ENCODE measurements at regions not wholly inside any gene's neighbourhood (a gene's known extent, or its start where the extent isn't known, plus 50 kb on each side); places are given as distances from the start of the nearest gene placed in this dataset.
A peak's percentile ranks its signal among the peaks of the same experiment; 100 is the strongest.

- intact Hi-C loops (cut with DNase I): loop anchor here (10.0 kb wide), 1 partner anchor 632 kb away; no protein-coding TSS in a partner anchor
- ATAC-seq (ENCODE audit: poor library complexity) (no peak), DNase-seq (no peak)
Observed at GRCh38 chr1:59072583-59072947, 224.3 kb upstream of the FGGY start.

- DNase-seq (no peak), ATAC-seq (ENCODE audit: poor library complexity) (no peak)
- intact Hi-C loops (cut with DNase I): loop anchor here (10.0 kb wide), 1 partner anchor 630 kb away; no protein-coding TSS in a partner anchor
Observed at GRCh38 chr1:59074598-59074997, 222.3 kb upstream of the FGGY start.

GRCh38 chr1:59075021-59075420 lies 221.9 kb upstream of the FGGY start:
- no peak for ATAC-seq (ENCODE audit: poor library complexity)
- intact Hi-C loops (cut with DNase I): loop anchor here (10.0 kb wide), 1 partner anchor 630 kb away; no protein-coding TSS in a partner anchor

GRCh38 chr1:59076612-59077011 lies 220.3 kb upstream of the FGGY start:
- DNase-seq (no peak), ATAC-seq (ENCODE audit: poor library complexity) (peak; percentile 36)
- intact Hi-C loops (cut with DNase I): loop anchor here (10.0 kb wide), 1 partner anchor 628 kb away; no protein-coding TSS in a partner anchor

More at GRCh38 chr1:59075021-59075420, 221.9 kb upstream of the FGGY start:
- DNase-seq: no peak

DNA sequence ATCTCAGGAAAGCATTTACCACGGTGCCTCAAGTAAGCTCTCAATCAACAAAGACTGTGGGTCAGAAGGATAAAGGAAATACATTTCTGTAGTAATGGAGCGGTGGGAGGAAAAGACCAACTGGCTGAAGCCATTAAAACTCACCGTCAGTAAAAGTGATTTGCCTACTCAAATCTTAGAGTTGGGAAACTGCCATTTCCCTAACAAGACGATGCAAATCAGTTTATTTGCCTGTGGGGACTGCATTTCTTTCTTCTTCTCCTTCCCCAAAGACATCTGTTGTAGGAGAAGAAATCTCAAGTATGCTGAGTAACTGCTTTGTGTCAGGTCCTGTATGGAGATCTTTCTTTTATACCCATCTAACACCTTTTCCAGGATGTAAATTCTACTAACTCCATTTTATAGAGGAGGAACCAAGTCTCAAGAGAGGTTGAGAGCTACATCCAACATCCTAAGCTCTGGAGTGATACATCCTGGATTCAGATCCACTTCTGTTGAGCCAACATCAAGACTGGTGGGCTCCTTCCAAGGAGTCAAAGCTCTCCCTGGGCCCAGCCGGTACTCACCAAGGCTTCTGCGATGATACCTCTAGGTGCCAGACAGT lies 219.3 kb upstream of the FGGY start:
- intact Hi-C loops (cut with DNase I): loop anchor here (10.0 kb wide), 1 partner anchor 627 kb away; no protein-coding TSS in a partner anchor
- DNase-seq: no peak
- ATAC-seq (ENCODE audit: poor library complexity): no peak

- intact Hi-C loops (cut with DNase I): loop anchor here (10.0 kb wide), 1 partner anchor 627 kb away; no protein-coding TSS in a partner anchor
- DNase-seq (no peak), ATAC-seq (ENCODE audit: poor library complexity) (no peak)
Observed at GRCh38 chr1:59078070-59078800, 218.7 kb upstream of the FGGY start.

DNA sequence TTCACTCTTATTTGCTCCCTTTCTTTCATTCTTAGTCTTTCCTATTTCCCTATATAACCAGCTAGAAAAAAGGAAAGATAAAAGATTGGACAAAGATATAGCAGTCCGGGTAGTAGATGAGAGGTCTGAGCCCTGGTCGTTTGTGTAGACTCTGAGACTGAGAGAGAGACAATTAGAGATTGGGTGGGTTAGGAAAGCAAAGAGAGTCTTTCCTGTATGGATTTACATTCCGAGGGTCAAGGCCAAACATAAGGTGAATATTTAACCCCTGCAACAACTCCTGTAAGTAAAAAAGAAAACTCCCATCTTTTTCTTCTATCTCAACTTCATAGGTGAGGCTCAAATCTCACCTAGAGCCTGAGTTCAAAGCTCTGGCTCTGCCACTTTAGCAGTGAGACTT lies 218.0 kb upstream of the FGGY start:
- intact Hi-C loops (cut with DNase I): loop anchor here (10.0 kb wide), 1 partner anchor 626 kb away; no protein-coding TSS in a partner anchor
- no peak for DNase-seq
- ATAC-seq (ENCODE audit: poor library complexity): no peak

DNA sequence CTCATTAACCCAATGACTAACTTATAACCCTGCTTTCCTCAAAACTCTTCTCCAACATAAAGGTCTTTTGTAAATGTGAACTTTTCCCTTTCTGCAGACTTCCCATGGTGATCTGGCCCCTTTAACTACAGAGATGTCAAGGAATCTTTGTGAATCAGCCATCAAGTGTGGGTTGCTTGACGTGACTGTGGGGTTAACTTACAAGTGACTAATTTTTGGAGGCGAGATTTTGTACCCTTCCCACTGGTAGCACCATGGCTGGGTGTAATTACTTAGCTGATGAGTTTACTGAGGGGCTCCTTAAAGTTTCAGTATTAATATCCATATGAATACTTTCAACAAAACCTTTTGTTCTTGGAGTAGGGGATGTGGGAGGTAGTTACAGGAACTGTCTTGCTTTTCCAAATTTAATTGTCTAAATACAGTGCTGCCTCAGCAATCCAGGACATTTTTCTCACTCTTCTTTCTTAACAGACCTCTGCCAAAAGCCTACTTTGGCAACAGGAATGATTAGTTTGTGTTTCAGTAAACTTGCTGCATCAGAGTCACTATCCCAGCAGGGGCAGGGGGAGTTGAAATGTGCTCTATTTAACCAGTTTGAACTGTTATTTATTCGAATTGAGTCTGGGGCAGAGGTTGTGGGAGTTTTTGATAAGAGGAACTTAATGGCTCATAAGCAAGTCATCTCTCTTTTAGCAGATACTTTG lies 217.3 kb upstream of the FGGY start:
- intact Hi-C loops (cut with DNase I): loop anchor here (10.0 kb wide), 1 partner anchor 625 kb away; no protein-coding TSS in a partner anchor
- ATAC-seq (ENCODE audit: poor library complexity) (no peak), DNase-seq (no peak)

GRCh38 chr1:59081181-59081580 lies 215.7 kb upstream of the FGGY start:
- intact Hi-C loops (cut with DNase I): no loop called here
- ATAC-seq (ENCODE audit: poor library complexity) (no peak), DNase-seq (no peak)

DNA sequence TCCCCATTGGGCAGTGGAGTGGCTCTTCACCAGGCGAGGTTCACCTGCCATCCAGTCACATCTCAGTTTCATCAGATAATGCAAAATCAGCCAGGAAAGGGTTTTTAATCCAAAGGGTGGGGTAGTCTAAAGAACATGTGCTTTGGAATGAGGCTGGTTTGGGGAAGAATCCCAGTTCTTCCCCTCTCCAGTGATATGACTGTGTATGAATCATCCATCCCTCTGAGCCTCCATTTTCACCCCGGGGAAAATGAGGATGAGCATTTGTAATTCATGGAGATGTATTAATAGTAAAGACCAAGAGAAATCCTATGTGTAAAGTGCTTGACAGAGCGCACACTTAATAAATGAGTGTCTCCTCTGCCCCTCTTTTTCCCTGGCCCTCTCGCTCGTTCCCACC lies 215.1 kb upstream of the FGGY start:
- ATAC-seq (ENCODE audit: poor library complexity): no peak
- intact Hi-C loops (cut with DNase I): no loop called here
- DNase-seq: no peak

- intact Hi-C loops (cut with DNase I): no loop called here
- ATAC-seq (ENCODE audit: poor library complexity) (peak; percentile 68), DNase-seq (peak; percentile 46)
Observed at GRCh38 chr1:59083946-59084865, 212.7 kb upstream of the FGGY start.

GRCh38 chr1:59085101-59085500 lies 211.8 kb upstream of the FGGY start:
- no peak for DNase-seq
- no peak for ATAC-seq (ENCODE audit: poor library complexity)
- intact Hi-C loops (cut with DNase I): no loop called here

DNA sequence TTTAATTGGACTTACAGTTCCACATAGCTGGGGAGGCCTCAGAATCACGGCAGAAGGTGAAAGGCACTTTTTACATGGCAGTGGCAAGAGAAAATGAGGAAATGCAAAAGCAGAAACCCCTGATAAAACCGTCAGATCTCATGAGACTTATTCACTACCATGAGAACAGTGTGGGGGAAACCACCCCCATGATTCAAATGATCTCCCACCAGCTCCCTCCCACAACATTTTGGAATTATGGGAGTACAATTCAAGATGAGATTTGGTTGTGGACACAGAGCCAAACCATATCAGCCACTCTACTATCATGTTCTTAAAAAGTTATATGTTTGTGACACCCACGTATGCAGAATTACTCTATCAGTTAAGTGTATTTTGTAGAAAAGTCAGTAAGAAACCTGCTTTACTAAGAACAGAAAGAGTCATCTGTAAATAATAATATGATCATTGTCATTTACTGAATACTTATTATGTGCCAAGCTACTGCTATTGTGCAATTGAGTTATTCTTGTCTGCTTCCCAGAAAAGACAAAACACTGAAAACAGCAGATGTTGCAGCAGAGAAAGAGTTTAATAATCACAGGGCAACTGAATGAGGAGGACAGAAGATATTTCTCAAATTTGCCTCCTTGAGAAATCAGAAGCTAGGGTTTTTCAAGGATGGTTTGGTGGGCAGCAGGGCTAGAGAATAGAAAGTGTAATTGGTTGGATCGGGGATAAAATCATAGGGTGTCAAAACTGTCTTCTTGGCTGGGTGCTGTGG lies 207.7 kb upstream of the FGGY start:
- ATAC-seq (ENCODE audit: poor library complexity) (no peak), DNase-seq (no peak)
- intact Hi-C loops (cut with DNase I): no loop called here

DNA sequence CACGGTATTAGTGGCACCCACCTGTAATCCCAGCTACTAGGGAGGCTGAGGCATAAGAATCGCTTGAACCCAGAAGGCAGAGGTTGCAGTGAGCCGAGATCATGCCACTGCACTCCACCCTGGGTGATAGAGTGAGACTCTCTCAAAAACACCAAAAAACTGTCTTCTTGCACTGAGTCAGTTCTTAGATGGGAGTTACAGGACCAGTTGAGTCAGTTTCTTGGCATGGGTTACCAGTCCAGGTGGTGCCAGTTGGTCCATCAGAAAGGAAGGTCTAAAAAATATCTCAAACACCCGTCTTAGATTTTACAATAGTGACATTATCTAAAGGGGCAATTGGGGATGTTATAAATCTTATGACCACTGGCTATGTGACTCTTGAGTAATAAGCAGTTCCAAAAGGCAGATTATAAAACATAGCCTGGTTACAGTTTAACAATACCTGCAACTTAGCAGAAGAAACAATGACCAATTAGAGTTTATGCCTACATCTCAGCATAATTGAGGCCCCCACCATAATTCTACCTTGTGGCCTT lies 206.9 kb upstream of the FGGY start:
- no peak for ATAC-seq (ENCODE audit: poor library complexity)
- intact Hi-C loops (cut with DNase I): no loop called here
- no peak for DNase-seq

DNA sequence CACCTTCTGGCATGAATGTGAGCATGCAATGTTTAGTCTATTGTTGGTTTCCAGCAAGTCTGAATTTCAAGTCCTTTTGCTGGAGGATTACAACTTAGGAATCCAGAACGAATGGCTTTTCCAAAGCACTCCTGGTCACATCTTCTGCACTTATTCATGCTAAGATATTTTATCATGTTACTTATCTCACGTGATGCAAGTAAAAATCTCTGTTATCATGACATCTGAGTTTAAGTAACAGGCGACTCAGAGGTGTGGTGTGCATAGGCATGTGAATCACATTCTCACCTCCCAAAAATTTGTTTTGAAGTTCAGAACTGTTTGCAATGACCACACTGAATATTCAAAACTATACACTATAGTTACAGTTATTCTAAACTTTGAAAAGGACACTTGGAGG lies 204.8 kb upstream of the FGGY start:
- intact Hi-C loops (cut with DNase I): no loop called here
- ATAC-seq (ENCODE audit: poor library complexity): no peak

DNA sequence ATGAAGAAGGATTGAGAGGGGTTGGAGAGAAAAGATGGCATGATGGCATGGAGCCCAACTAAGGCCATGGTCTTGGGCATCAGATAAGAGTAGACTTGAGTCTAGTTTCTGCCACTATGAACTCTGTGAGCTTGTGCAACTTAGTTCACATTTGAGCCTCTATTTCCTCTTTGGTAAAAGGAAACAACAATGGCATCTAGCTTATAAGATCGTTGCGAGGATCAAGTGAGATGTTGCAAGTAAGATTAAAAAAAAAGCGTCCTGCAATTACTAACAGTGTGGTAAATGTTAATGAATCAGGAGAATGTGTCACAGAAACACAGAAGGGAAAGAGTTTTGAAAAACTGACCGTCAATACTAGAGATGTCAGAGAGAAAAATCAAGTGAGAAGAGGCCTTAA lies 202.9 kb upstream of the FGGY start:
- ATAC-seq (ENCODE audit: poor library complexity): no peak
- intact Hi-C loops (cut with DNase I): no loop called here
- no peak for DNase-seq

More for the DNA sequence above, 204.8 kb upstream of the FGGY start:
- no peak for DNase-seq

- DNase-seq (peak; percentile 60), ATAC-seq (ENCODE audit: poor library complexity) (peak; percentile 92)
- intact Hi-C loops (cut with DNase I): no loop called here
Observed at GRCh38 chr1:59096501-59096900, 200.4 kb upstream of the FGGY start.

DNA sequence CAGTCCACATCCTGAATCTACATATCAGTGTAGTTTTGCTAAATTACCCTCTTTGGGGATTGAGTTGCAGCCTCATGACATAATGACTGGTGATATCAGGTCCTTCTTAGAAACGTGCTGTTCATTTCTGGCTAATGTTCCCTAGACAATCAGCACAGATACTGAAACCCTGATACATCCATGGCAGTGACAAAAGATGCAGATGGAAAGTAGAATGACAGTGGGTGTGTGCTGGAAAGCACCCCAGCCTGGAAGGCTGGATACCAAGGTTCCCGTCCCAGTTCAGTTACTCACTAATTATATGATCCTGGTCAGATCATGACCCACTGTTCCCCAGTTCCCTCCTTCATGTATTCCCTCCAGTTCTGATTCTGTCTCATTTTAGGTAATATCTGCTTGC lies 198.2 kb upstream of the FGGY start:
- DNase-seq (no peak), ATAC-seq (ENCODE audit: poor library complexity) (peak; percentile 51)
- intact Hi-C loops (cut with DNase I): no loop called here

Data from Right ventricle myocardium superior (tissue), 1 donor.